Subcutaneous abdominal adipose tissue (tissue), 5 donors: ENCODE measurements at regions not wholly inside any gene's neighbourhood (a gene's known extent, or its start where the extent isn't known, plus 50 kb on each side); places are given as distances from the start of the nearest gene placed in this dataset.
A peak's percentile ranks its signal among the peaks of the same experiment; 100 is the strongest.

Experiments
- H3K27ac ChIP-seq: one replicate; pipeline ENCODE4 v1.7.0; 2013; ENCODE audit warnings: low read depth, mild to moderate bottlenecking, inconsistent platforms, low read length, moderate library complexity
- H3K27me3 ChIP-seq, 5 donors: one replicate each; pipeline ENCODE4 v1.7.0; 2013; ENCODE audit warnings: low read length in 5 of 5, inconsistent platforms in 1 of 5; ENCODE audit not compliant: control insufficient read depth in 5 of 5, insufficient read depth in 4 of 5
- H3K36me3 ChIP-seq, 5 donors: one replicate each; pipeline ENCODE4 v1.7.0; 2013; ENCODE audit warnings: low read length in 5 of 5; ENCODE audit not compliant: control insufficient read depth in 5 of 5, insufficient read depth in 5 of 5
- H3K4me1 ChIP-seq, 5 donors: one replicate each; pipeline ENCODE4 v1.7.0; 2013; ENCODE audit warnings: low read length in 5 of 5, mild to moderate bottlenecking in 3 of 5, moderate library complexity in 1 of 5; ENCODE audit not compliant: control insufficient read depth in 5 of 5, insufficient read depth in 5 of 5
- H3K4me3 ChIP-seq, 5 donors: one replicate each; pipeline ENCODE4 v1.7.0; 2013; ENCODE audit warnings: low read length in 5 of 5, low read depth in 1 of 5
- H3K9ac ChIP-seq, 5 donors: one replicate each; pipeline ENCODE4 v1.7.0; 2013; ENCODE audit warnings: low read length in 5 of 5, mild to moderate bottlenecking in 4 of 5, moderate library complexity in 3 of 5
- H3K9me3 ChIP-seq, 5 donors: one replicate each; pipeline ENCODE4 v1.7.0; 2013; ENCODE audit warnings: low read length in 5 of 5; ENCODE audit not compliant: control insufficient read depth in 5 of 5
- donor health status: healthy.
- donor health status: healthy.
- donor health status: healthy.
- donor health status: healthy.
- donor health status: healthy.

GRCh38 chr1:201598396-201598795 lies 59.5 kb downstream of the NAV1 start:
- H3K4me3 ChIP-seq: no peak overlapping the region
- no peaks in the 10 kb centered on the region for H3K27me3 ChIP-seq
- H3K36me3 ChIP-seq: no peaks in the 10 kb centered on the region
- peak overlapping the region in 2 of 5 donors; percentile 4 to 24 for H3K9ac ChIP-seq
- no peaks in the 10 kb centered on the region for H3K9me3 ChIP-seq
- peaks cover 10 to 68% (median 25%) of the 10 kb centered on the region in 5 donors for H3K4me1 ChIP-seq
- peak overlapping the region; percentile 66 for H3K27ac ChIP-seq

GRCh38 chr1:201598973-201599372 lies 60.0 kb downstream of the NAV1 start:
- Histone ChIP-seq H3K4me1 (peaks cover 7 to 68% (median 19%) of the 10 kb centered on the region in 5 donors), H3K9ac (no peak overlapping the region), H3K9me3 (no peaks in the 10 kb centered on the region), H3K27ac (peak overlapping the region; percentile 66), H3K27me3 (no peaks in the 10 kb centered on the region), H3K4me3 (no peak overlapping the region), H3K36me3 (no peaks in the 10 kb centered on the region)

DNA sequence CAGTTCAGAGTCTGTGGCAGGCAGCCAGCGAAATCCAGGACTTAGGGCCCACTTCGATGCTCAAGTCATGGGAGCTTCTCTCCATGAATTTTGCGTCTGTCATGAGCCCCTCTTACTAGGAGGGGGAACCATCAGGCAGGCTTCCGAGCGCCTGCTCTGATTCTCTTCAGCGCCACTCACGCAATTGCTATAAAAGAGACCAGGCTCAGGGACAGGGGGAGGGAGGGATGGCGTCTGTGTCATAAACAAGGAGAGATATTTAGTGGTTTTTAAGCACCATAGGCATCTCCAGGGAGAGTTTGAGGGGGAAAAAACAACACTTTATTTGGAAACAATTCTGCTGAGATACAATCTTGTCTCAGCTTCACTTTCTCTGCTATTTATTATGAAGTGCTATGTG lies 60.6 kb downstream of the NAV1 start:
- Histone ChIP-seq H3K9me3 (no peaks in the 10 kb centered on the region), H3K4me1 (peaks cover 5 to 63% (median 15%) of the 10 kb centered on the region in 5 donors), H3K4me3 (no peak overlapping the region), H3K27me3 (no peaks in the 10 kb centered on the region), H3K9ac (no peak overlapping the region), H3K27ac (peak overlapping the region; percentile 66), H3K36me3 (no peaks in the 10 kb centered on the region)

- no peaks in the 10 kb centered on the region for H3K27me3 ChIP-seq
- no peak overlapping the region for H3K9ac ChIP-seq
- no peaks in the 10 kb centered on the region for H3K36me3 ChIP-seq
- no peak overlapping the region for H3K4me3 ChIP-seq
- peaks cover 5 to 59% (median 15%) of the 10 kb centered on the region in 5 donors for H3K4me1 ChIP-seq
- no peak overlapping the region for H3K27ac ChIP-seq
- no peaks in the 10 kb centered on the region for H3K9me3 ChIP-seq
These were observed 63.7 kb downstream of the NAV1 start for GRCh38 chr1:201602413-201603265.

DNA sequence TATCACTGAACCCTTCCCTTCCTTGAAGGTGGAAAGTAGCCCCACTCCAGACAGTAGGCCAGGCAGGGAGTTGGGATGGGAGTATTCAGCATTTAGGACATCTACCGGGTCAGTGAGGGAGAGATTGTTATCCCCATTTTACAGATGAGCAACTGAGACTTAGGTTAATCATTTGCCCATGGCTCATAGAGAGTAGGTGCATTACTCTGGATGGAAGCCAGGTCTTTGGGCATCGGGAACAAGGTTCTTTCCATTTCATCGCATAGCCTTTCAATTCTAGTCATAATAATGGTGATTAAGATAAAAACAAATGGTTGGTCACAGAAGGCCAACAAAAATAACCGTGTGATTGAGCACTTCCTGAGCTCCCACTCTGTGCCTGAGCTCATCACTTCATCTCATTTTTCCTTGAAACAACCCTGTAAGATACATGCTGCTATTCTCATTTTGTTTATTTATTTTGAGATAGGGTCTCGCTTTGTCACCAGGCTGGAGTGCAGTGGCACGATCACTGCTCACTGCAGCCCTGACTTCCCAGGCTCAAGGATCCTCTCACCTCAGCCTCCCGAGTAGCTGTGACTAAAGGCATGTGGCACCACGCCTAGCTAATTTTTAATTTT lies 64.8 kb downstream of the NAV1 start:
- Histone ChIP-seq H3K27ac (no peak overlapping the region), H3K36me3 (no peaks in the 10 kb centered on the region), H3K9me3 (no peaks in the 10 kb centered on the region), H3K9ac (no peak overlapping the region), H3K4me3 (no peak overlapping the region), H3K27me3 (no peaks in the 10 kb centered on the region), H3K4me1 (peaks cover 4 to 51% (median 21%) of the 10 kb centered on the region in 5 donors)

DNA sequence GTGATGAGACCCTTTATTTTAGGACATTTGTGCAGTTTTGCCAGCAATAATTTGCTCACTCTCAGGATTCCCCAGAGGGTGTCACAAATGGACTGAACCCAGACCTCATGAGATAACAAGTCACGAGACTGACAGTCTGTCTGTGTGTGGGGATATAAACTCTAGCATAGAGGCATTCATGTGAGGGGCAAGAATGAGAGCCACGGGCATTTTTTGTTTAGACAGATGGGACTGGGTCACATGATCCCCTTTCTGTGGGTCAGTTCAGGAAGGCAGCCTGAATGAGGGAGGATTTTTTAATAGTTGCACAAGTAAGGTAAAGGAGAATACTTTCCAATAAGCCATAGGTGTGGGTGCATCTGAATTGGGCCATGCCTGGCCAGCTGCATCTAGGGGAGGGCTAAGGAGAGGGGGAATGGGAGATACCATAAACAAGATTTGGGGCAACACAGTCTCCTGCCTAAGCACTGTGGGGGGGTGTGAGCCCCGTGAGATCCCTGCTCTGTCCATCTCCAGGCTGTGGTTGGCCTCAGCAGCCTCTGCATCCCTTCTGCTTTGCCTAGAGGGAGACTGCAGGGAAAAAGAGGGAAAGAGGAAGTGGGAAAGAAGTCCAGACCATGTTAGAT lies 66.6 kb downstream of the NAV1 start:
- H3K36me3 ChIP-seq: no peaks in the 10 kb centered on the region
- H3K27ac ChIP-seq: no peak overlapping the region
- H3K4me3 ChIP-seq: no peak overlapping the region
- peaks cover 2 to 53% (median 16%) of the 10 kb centered on the region in 5 donors for H3K4me1 ChIP-seq
- no peaks in the 10 kb centered on the region for H3K27me3 ChIP-seq
- H3K9me3 ChIP-seq: no peaks in the 10 kb centered on the region
- H3K9ac ChIP-seq: no peak overlapping the region

DNA sequence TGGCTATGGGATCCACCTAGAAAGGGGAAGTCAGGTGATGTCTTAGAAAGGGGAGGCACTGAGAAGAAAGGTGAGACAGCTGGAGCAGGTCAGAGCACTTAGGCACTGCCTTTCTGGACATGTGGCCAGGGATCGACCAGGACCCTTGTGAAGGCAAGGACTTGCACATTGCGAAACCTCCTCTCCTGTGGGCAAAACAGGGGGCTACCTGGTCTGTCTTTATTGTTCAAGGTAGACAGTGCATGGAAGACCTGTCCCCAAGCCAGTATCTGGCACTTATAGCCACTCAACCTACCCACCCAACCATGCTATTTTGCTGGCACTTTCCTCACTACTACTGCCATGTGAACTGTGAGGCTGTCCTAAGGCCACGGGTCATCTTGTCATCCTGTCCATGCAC lies 67.2 kb downstream of the NAV1 start:
- Histone ChIP-seq H3K4me1 (peaks cover 2 to 53% (median 16%) of the 10 kb centered on the region in 5 donors), H3K27ac (no peak overlapping the region), H3K9me3 (no peaks in the 10 kb centered on the region)

DNA sequence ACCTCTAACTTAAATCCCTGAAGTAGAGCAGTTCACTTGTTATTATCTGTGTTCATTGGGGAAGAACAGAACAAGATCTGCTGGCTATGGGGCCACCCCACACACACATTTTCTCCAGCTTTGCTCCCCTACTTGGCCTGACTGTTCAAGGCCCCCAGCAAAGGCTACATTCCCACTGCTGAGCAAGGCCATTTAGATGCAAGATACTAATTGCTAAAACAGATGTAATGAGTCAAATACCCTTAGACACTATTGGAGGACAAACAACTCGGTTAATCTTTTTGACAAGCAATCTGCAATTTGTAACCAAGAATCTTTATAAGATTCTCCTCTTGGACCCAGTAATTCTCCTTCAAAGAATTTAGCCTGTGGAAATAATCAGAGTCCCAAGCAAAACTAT lies 67.7 kb downstream of the NAV1 start:
- Histone ChIP-seq H3K4me3 (no peak overlapping the region), H3K27me3 (no peaks in the 10 kb centered on the region), H3K36me3 (no peaks in the 10 kb centered on the region), H3K4me1 (peaks cover 2 to 53% (median 16%) of the 10 kb centered on the region in 5 donors), H3K9me3 (no peaks in the 10 kb centered on the region), H3K27ac (no peak overlapping the region), H3K9ac (no peak overlapping the region)

More for the DNA sequence above, 67.2 kb downstream of the NAV1 start:
- H3K27me3 ChIP-seq: no peaks in the 10 kb centered on the region
- no peak overlapping the region for H3K9ac ChIP-seq
- no peaks in the 10 kb centered on the region for H3K36me3 ChIP-seq
- no peak overlapping the region for H3K4me3 ChIP-seq

DNA sequence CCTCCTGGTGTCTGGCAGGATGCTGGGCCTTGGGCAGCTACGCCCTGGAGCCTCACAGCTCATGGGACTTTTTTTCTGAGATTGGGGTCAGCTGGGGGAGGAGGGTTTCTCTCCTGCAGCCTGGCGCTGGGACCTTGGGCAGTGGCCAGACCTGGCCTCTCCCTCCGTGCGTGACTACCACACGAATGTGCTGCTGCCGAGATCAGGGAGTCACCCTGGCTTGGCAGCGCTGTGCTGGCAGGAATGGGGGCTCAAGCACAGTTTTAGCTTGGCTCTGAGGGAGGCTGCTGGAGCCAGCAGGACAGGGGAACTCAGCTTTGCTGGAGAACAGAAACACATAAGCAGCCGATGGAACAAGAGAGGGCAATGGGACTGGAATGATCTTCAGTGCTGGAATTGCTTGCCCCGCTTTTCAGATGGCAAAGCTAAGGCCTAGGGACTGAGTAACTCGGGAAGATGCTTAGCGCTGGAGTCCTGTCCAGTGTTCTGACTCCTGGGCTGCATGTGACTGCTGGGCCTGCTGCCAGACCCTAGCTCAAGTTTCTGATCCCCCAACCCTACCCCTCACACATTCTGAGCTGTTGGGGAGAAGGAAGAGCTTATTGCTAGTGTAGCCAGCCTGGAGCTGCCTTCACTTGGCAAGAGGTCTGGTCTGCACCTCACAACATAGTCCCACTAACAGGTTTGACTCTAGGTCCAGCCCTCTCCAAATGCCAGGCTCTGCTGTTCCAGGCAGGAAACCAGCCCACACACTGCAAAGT lies 69.9 kb downstream of the NAV1 start:
- no peaks in the 10 kb centered on the region for H3K36me3 ChIP-seq
- no peaks in the 10 kb centered on the region for H3K27me3 ChIP-seq
- H3K4me1 ChIP-seq: peaks cover 0 to 43% (median 14%) of the 10 kb centered on the region in 5 donors
- no peak overlapping the region for H3K4me3 ChIP-seq
- no peak overlapping the region for H3K9ac ChIP-seq
- H3K9me3 ChIP-seq: no peaks in the 10 kb centered on the region
- no peak overlapping the region for H3K27ac ChIP-seq
